ENCODE measurements at regions not wholly inside any gene's neighbourhood (a gene's known extent, or its start where the extent isn't known, plus 50 kb on each side); places are given as distances from the start of the nearest gene placed in this dataset.

DNA sequence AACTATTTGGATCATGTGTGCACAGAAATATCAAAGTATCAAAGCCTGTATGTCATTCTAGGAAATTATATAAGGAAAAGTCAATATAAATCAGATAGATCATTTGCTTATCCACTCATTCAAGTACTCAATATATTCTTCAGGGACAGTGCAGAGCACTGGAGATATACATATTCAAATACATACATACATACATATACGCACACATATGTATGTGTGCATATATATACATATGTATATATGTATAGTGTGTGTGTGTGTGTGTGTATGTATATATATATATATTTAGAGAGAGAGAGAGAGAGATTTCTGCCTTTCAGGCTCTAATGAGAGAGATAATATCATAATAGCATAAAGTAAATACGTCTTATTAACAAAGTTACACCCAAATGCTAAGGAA is 169.2 kb downstream of the PMP22 start:
- no peak for TF ChIP-seq CTCF (IDR thresholded peaks at IDR 0.05)
- no peak for TF ChIP-seq POLR2A (IDR thresholded peaks at IDR 0.05)
